HG03342 (cell line): ENCODE measurements at regions not wholly inside any gene's neighbourhood (a gene's known extent, or its start where the extent isn't known, plus 50 kb on each side); places are given as distances from the start of the nearest gene placed in this dataset.
"Not testable (repeated sequence)": the region's sequence is repeated elsewhere in the genome, so short reads cannot be mapped to it uniquely, and the experiment has no call there.

ENCODE experiments used
- ATAC-seq: cut with Tn5 transposase; IDR thresholded peaks from one replicate; pipeline ENCODE4 v1.9.1; 2021; ENCODE audit warnings: mild to moderate bottlenecking, moderate library complexity; ENCODE audit not compliant: unreplicated experiment

GRCh38 chr2:175282300-175282699, 100.8 kb upstream of the ATP5MC3 start:
- ATAC-seq, result no peak

GRCh38 chr2:175277772-175278171, 96.3 kb upstream of the ATP5MC3 start:
- no peak for ATAC-seq

GRCh38 chr2:175275539-175275938, 94.0 kb upstream of the ATP5MC3 start:
- ATAC-seq, result no peak

- ATAC-seq, result no peak
Measured at GRCh38 chr2:175259164-175259563, 77.7 kb upstream of the ATP5MC3 start.

- no peak for ATAC-seq
Measured at GRCh38 chr2:175256806-175257585, 75.5 kb upstream of the ATP5MC3 start.

GRCh38 chr2:175256391-175256790, 74.9 kb upstream of the ATP5MC3 start:
- ATAC-seq, result not testable (repeated sequence)

GRCh38 chr2:175253871-175254270, 72.4 kb upstream of the ATP5MC3 start:
- ATAC-seq, result no peak

- ATAC-seq, result no peak
Measured at GRCh38 chr2:175251425-175252041, 70.0 kb upstream of the ATP5MC3 start.

GRCh38 chr2:175247159-175247558, 65.6 kb upstream of the ATP5MC3 start:
- ATAC-seq, result no peak

- no peak for ATAC-seq
Measured at GRCh38 chr2:175244697-175245096, 63.2 kb upstream of the ATP5MC3 start.

GRCh38 chr2:175241691-175242090, 60.2 kb upstream of the ATP5MC3 start:
- ATAC-seq, result no peak

GRCh38 chr2:175240033-175240432, 58.5 kb upstream of the ATP5MC3 start:
- ATAC-seq, result not testable (repeated sequence)

GRCh38 chr2:175236930-175237329, 55.4 kb upstream of the ATP5MC3 start:
- no peak for ATAC-seq

GRCh38 chr2:175234650-175235049, 53.1 kb upstream of the ATP5MC3 start:
- ATAC-seq, result peak; percentile 55

- ATAC-seq, result no peak
Measured at GRCh38 chr2:175234153-175234552, 52.6 kb upstream of the ATP5MC3 start.

- no peak for ATAC-seq
Measured at GRCh38 chr2:175233135-175233719, 51.7 kb upstream of the ATP5MC3 start.
